ENCODE measurements at regions not wholly inside any gene's neighbourhood (a gene's known extent, or its start where the extent isn't known, plus 50 kb on each side); places are given as distances from the start of the nearest gene placed in this dataset.

DNA sequence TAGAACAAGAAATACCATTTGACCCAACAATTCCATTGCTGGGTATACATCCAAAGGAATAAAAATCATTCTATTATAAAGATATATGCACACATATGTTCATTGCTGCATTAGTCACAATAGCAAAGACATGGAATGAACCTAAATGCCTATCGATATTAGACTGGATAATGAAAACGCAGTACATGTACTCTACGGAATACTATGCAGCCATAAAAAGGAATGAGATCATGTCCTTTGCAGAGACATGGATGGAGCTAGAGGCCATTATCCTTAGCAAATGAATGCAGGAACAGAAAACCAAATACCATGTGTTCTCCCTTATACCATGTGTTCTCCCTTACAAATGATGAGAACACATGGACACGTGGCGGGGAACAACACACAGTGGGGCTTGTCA lies 190.2 kb downstream of the HACE1 start:
- TF ChIP-seq ZBTB7A (IDR thresholded peaks at IDR 0.05; ENCODE audit: low read depth), result no peak
- TF ChIP-seq TEAD4 (IDR thresholded peaks at IDR 0.05), result no peak
- TF ChIP-seq RAD21 (IDR thresholded peaks at IDR 0.05; ENCODE audit: low read depth), result no peak

DNA sequence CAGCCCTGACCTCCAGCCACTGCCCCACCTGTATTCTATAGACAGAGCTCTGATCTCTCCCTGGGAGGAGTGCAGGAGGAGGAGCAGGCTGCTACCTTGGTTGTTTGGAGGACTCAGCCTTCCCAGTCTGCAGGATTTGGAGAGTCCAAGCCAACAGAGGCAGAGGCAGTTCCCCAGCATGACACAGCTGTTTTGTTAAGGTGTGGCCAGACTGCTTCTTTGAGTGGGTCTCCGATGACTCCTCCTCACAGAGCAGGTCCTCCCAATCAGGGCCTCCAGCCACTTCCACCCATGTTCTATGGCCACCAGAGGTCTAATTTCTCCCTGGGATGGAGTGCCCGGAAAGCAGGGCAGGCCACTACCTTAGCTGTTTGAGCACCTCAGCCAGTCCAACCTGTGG lies 203.5 kb downstream of the HACE1 start:
- no peak for TF ChIP-seq YY1 (IDR thresholded peaks at IDR 0.05; ENCODE audit: low read depth)
- no peak for TF ChIP-seq EP300 (IDR thresholded peaks at IDR 0.05; ENCODE audit: borderline replicate concordance)
- TF ChIP-seq RAD21 (IDR thresholded peaks at IDR 0.05; ENCODE audit: low read depth), result no peak
- no peak for TF ChIP-seq EGR1 (IDR thresholded peaks at IDR 0.05)
- TF ChIP-seq, protein P1, sequence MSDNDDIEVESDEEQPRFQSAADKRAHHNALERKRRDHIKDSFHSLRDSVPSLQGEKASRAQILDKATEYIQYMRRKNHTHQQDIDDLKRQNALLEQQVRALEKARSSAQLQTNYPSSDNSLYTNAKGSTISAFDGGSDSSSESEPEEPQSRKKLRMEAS (IDR thresholded peaks at IDR 0.05), result no peak
- TF ChIP-seq TEAD4 (IDR thresholded peaks at IDR 0.05), result no peak

DNA sequence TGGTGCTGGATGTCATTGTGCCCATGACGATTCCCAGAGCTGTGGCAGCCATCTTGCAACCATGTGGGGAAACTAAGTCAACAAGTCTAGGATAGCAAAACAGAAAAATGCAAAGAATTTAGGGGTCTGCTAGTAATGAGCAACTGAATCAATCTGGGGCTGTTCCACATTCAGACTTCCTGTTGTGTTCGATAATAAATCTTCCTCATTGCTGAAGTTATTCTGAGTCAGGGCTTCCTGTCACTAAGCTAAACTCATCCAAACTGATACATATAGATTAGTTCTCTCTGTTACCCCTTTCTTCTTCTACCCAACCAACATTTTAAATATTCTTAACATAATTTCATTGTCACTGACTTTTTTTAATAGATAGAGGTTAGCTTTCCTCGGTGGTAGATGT lies 205.9 kb downstream of the HACE1 start:
- TF ChIP-seq TCF12 (IDR thresholded peaks at IDR 0.05; ENCODE audit: low read depth), result no peak
- no peak for TF ChIP-seq TEAD4 (IDR thresholded peaks at IDR 0.05)
- TF ChIP-seq, protein P1 (IDR thresholded peaks at IDR 0.05), result no peak
- TF ChIP-seq TAF1 (IDR thresholded peaks at IDR 0.05; ENCODE audit: low read depth), result no peak
- TF ChIP-seq, protein P2, sequence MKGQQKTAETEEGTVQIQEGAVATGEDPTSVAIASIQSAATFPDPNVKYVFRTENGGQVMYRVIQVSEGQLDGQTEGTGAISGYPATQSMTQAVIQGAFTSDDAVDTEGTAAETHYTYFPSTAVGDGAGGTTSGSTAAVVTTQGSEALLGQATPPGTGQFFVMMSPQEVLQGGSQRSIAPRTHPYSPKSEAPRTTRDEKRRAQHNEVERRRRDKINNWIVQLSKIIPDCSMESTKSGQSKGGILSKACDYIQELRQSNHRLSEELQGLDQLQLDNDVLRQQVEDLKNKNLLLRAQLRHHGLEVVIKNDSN (IDR thresholded peaks at IDR 0.05), result no peak
- no peak for TF ChIP-seq FOXM1 (IDR thresholded peaks at IDR 0.05; ENCODE audit: borderline replicate concordance, low read depth)
- TF ChIP-seq EP300 (IDR thresholded peaks at IDR 0.05; ENCODE audit: borderline replicate concordance), result no peak
- TF ChIP-seq YY1 (IDR thresholded peaks at IDR 0.05; ENCODE audit: low read depth), result no peak
- no peak for TF ChIP-seq RAD21 (IDR thresholded peaks at IDR 0.05; ENCODE audit: low read depth)
- no peak for TF ChIP-seq NFIC (IDR thresholded peaks at IDR 0.05)

DNA sequence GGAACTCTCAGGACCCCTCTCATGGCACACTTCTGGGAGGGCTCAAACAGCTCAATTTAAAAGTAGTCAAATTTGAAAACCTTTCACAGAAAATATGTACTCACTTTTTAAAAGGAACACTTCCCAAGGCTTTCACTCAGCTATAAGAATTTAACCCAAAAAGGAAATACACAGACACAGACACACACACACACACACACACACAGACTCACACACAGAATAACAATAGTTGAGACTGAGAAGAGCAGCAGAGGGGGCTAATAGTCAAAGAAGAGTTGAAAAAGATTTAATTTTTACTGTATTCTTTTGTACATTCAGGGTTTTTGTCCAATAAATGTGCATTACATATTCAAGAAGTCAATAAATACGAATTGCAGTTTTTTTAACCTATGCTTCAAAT lies 211.4 kb downstream of the HACE1 start:
- no peak for TF ChIP-seq TAF1 (IDR thresholded peaks at IDR 0.05; ENCODE audit: low read depth)
- no peak for TF ChIP-seq RAD21 (IDR thresholded peaks at IDR 0.05; ENCODE audit: low read depth)
- no peak for TF ChIP-seq TCF12 (IDR thresholded peaks at IDR 0.05; ENCODE audit: low read depth)
- TF ChIP-seq, protein P2 (IDR thresholded peaks at IDR 0.05), result no peak
- TF ChIP-seq CREB1 (IDR thresholded peaks at IDR 0.05; ENCODE audit: low read depth), result no peak
- no peak for TF ChIP-seq YY1 (IDR thresholded peaks at IDR 0.05; ENCODE audit: low read depth)
- no peak for TF ChIP-seq EGR1 (IDR thresholded peaks at IDR 0.05)

DNA sequence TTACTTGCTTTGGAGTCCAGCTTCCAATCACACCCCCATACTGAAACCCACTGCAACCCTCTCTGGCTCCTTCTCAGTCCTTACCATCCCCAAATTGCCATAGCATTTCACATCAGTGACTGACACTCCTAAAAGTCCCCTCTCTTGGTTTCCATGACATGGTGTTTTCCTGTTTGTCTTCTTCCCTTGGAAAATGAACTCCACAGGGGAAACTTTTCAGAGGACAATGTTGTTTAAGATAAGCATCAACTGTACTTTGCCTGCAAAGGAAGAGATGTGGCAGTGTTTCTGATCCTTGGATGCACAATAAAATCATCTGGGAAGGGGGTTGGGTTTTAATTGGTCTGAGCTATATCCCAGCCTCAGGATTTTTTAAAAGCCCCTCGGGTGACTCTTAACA lies 214.9 kb downstream of the HACE1 start:
- TF ChIP-seq FOXM1 (IDR thresholded peaks at IDR 0.05; ENCODE audit: borderline replicate concordance, low read depth) (no peak), TEAD4 (IDR thresholded peaks at IDR 0.05) (no peak), EGR1 (IDR thresholded peaks at IDR 0.05) (no peak), TCF12 (IDR thresholded peaks at IDR 0.05; ENCODE audit: low read depth) (no peak), YY1 (IDR thresholded peaks at IDR 0.05; ENCODE audit: low read depth) (no peak), CREB1 (IDR thresholded peaks at IDR 0.05; ENCODE audit: low read depth) (no peak), NFIC (IDR thresholded peaks at IDR 0.05) (no peak), CEBPB (IDR thresholded peaks at IDR 0.05) (no peak), TAF1 (IDR thresholded peaks at IDR 0.05; ENCODE audit: low read depth) (no peak)
- TF ChIP-seq, protein P1 (IDR thresholded peaks at IDR 0.05), result no peak
- TF ChIP-seq, protein P2 (IDR thresholded peaks at IDR 0.05), result no peak

DNA sequence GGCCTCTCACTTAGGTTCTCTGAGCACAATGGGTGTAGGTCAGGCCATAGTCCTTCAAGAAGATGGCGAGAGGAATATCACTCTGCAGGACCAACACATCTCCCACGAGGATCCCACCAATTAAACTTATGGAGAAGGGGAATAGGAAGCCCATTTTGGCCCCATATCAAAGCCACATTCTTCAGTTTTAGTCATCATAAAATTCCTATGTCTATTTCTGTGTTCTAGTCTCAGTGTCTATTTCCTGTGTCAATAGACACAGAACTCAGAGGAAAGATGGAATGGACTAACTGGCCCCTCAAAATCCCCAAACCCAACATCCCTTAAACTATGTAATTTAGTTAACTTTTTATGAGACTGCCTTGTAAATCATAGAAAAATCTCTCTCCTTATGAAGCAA lies 216.8 kb downstream of the HACE1 start:
- TF ChIP-seq EP300 (IDR thresholded peaks at IDR 0.05; ENCODE audit: borderline replicate concordance), result no peak
- no peak for TF ChIP-seq TEAD4 (IDR thresholded peaks at IDR 0.05)
- TF ChIP-seq, protein P3, sequence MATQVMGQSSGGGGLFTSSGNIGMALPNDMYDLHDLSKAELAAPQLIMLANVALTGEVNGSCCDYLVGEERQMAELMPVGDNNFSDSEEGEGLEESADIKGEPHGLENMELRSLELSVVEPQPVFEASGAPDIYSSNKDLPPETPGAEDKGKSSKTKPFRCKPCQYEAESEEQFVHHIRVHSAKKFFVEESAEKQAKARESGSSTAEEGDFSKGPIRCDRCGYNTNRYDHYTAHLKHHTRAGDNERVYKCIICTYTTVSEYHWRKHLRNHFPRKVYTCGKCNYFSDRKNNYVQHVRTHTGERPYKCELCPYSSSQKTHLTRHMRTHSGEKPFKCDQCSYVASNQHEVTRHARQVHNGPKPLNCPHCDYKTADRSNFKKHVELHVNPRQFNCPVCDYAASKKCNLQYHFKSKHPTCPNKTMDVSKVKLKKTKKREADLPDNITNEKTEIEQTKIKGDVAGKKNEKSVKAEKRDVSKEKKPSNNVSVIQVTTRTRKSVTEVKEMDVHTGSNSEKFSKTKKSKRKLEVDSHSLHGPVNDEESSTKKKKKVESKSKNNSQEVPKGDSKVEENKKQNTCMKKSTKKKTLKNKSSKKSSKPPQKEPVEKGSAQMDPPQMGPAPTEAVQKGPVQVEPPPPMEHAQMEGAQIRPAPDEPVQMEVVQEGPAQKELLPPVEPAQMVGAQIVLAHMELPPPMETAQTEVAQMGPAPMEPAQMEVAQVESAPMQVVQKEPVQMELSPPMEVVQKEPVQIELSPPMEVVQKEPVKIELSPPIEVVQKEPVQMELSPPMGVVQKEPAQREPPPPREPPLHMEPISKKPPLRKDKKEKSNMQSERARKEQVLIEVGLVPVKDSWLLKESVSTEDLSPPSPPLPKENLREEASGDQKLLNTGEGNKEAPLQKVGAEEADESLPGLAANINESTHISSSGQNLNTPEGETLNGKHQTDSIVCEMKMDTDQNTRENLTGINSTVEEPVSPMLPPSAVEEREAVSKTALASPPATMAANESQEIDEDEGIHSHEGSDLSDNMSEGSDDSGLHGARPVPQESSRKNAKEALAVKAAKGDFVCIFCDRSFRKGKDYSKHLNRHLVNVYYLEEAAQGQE (IDR thresholded peaks at IDR 0.05; ENCODE audit: low read depth), result no peak
- no peak for TF ChIP-seq CEBPB (IDR thresholded peaks at IDR 0.05)
- TF ChIP-seq TCF12 (IDR thresholded peaks at IDR 0.05; ENCODE audit: low read depth), result no peak
- TF ChIP-seq NFIC (IDR thresholded peaks at IDR 0.05), result no peak
- TF ChIP-seq CREB1 (IDR thresholded peaks at IDR 0.05; ENCODE audit: low read depth), result no peak
- TF ChIP-seq ZBTB7A (IDR thresholded peaks at IDR 0.05; ENCODE audit: low read depth), result no peak

DNA sequence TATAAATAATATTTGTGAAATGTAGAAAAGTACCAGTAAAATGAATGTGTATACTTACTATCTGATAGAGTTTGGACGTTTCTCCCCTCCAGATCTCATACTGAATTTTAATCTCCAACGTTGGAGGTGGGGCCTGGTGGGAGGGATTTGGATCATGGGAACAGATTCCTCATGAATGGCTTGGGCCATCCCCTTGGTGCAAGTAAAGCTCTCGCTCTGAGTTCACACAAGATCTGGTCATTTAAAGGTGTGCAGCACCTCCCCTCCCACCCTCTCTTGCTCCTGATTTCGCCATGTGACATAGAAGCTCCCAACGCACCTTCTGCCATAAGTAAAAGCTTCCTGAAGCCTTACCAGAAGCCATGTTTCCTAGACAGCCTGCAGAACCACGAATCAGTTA lies 219.0 kb downstream of the HACE1 start:
- no peak for TF ChIP-seq EP300 (IDR thresholded peaks at IDR 0.05; ENCODE audit: borderline replicate concordance)

DNA sequence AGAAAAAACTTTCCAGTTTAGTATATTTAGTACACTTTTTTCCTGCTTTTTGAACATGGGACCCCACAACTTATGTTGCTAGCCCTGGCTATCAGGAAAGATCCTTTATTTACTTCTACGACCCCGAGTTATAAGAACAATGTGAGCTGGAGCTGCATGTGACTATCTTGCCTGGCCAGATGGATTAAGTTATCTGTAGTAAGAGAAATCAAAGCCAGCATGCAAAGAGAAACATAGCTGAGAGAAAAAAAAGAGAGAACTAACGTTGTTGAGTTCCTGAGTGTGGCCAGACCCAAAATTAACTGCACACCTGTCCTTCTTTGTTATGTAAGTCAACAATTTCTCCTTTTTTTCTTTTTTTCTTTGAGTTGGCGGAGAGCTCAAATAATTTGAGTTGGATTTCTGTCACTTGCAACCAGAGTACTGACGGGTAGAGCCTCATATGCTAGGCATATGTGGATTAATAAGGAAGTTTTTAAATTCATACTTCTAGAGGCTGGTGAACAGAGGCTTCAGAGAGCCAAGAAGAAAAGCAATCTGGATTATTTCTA lies 219.5 kb downstream of the HACE1 start:
- TF ChIP-seq, protein P2 (IDR thresholded peaks at IDR 0.05), result no peak
- TF ChIP-seq, protein P3 (IDR thresholded peaks at IDR 0.05; ENCODE audit: low read depth), result no peak
- no peak for TF ChIP-seq FOXM1 (IDR thresholded peaks at IDR 0.05; ENCODE audit: borderline replicate concordance, low read depth)
- no peak for TF ChIP-seq EGR1 (IDR thresholded peaks at IDR 0.05)
- TF ChIP-seq TEAD4 (IDR thresholded peaks at IDR 0.05), result no peak
- no peak for TF ChIP-seq ZBTB7A (IDR thresholded peaks at IDR 0.05; ENCODE audit: low read depth)
- no peak for TF ChIP-seq CREB1 (IDR thresholded peaks at IDR 0.05; ENCODE audit: low read depth)
- TF ChIP-seq NFIC (IDR thresholded peaks at IDR 0.05), result no peak
- no peak for TF ChIP-seq EP300 (IDR thresholded peaks at IDR 0.05; ENCODE audit: borderline replicate concordance)
- TF ChIP-seq TAF1 (IDR thresholded peaks at IDR 0.05; ENCODE audit: low read depth), result no peak
- no peak for TF ChIP-seq RAD21 (IDR thresholded peaks at IDR 0.05; ENCODE audit: low read depth)
- no peak for TF ChIP-seq YY1 (IDR thresholded peaks at IDR 0.05; ENCODE audit: low read depth)
- TF ChIP-seq CEBPB (IDR thresholded peaks at IDR 0.05), result no peak
- no peak for TF ChIP-seq TCF12 (IDR thresholded peaks at IDR 0.05; ENCODE audit: low read depth)
- TF ChIP-seq, protein P1 (IDR thresholded peaks at IDR 0.05), result no peak

All from Ishikawa (cell line).